ENCODE measurements at regions not wholly inside any gene's neighbourhood (a gene's known extent, or its start where the extent isn't known, plus 50 kb on each side); places are given as distances from the start of the nearest gene placed in this dataset.

- TF ChIP-seq EZH2 (IDR thresholded peaks at IDR 0.05): no peak
- TF ChIP-seq CTCF (IDR thresholded peaks at IDR 0.05): no peak
Observed at GRCh38 chr5:58314356-58315210, 145.3 kb downstream of the PLK2 start.
